Activated CD8-positive, alpha-beta memory T cell treated with anti-CD3 and anti-CD28 coated beads for 48 hours (primary cell): ENCODE measurements at regions not wholly inside any gene's neighbourhood (a gene's known extent, or its start where the extent isn't known, plus 50 kb on each side); places are given as distances from the start of the nearest gene placed in this dataset.
"Not testable (repeated sequence)": the region's sequence is repeated elsewhere in the genome, so short reads cannot be mapped to it uniquely, and the experiment has no call there.

Experiments used
- DNase-seq, 3 experiments: peaks; one replicate each; pipeline ENCODE4 v3.0.0-alpha.2; 2020; ENCODE audit warnings: low read depth in 2 of 3, low spot score in 2 of 3

DNA sequence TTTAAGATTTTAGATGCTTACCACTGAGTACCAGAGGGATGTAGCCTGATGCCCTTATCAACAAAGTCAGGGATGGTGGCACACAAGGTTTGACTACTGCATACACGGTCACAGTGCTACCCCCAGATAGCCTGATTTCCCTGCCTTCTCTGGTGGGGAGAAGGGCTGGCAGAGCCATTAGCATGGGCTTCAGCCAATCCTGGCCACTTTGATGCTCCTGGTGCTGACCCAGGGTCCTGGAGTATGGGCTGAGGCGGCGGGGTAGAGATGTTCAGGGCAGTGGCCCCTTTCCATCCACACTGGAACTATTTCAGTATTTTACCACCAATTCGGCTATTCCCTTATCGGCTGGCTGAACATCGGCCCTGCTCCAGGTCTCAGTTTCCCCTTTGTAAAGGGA is 83.2 kb downstream of the POTEB3 start:
- DNase-seq = not testable (repeated sequence)

DNA sequence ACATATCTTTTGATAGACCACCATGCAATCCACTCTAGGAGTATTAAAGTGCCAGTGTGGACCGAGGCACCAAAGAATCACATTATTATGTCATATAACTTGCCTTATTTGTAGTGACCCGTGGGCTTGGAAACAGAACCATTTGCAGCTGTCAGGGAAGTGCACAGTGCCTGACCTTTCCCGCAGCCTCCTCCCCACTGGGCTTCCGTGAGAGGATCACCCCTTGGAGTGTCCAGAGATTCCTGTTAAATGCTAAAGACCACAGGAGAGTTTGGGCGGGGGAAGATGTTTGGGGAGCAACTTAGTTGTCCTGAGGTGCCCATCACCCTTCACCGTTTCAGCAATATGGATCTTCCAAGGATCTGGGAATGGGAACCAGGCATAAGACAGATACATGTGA is 84.4 kb downstream of the POTEB3 start:
- DNase-seq = not testable (repeated sequence)

DNA sequence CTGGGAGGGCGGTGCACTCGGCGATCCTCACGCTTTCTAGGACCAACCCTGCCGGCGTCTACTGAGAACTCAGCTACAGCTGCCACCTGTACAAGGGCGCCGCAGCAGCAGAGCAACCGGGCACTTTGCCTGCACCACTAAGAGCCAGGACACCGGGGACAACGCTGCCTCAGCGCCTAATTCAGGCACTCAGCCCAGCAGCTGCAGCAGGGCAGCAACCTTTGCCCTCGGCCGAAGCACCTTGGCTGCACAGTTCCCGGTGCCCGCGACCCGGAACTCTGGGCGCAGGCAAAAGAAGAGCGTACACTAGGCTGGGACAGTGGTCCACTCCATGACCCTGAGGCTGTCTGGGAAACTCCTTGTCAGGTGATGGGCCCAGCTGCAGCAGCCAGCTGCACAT is 85.7 kb downstream of the POTEB3 start:
- not testable (repeated sequence) for DNase-seq

DNA sequence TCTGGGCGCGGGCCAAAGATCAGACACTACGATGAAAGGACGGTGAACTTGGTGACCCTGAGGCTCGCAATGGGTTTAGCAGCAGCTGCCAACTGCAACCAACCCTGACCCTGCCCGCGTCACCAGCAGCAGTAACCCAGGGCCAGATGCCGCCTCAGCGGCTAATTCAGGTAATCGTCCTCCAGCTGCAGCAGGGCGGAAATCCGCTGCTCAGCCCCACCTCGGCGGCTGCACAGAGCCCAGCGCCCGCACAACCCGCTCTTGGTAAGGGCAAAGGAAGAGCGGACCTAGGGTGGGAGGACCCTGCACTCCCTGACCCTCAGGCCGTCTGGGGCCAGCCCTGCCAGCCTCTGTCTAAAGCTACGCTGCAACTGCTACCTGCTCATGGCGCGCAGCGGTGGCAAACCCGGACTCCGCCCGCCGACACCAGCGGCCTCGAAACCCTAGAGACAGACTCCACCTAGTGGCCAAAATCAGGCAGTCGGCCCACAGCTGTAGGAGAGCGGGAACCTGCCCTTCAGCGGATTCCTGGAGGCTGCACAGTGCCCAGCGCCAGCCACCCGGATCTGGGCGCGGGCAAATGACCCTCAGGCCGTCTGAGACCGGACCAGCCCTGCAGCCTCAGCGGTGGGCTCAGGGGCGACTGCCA is 87.5 kb downstream of the POTEB3 start:
- not testable (repeated sequence) for DNase-seq

DNA sequence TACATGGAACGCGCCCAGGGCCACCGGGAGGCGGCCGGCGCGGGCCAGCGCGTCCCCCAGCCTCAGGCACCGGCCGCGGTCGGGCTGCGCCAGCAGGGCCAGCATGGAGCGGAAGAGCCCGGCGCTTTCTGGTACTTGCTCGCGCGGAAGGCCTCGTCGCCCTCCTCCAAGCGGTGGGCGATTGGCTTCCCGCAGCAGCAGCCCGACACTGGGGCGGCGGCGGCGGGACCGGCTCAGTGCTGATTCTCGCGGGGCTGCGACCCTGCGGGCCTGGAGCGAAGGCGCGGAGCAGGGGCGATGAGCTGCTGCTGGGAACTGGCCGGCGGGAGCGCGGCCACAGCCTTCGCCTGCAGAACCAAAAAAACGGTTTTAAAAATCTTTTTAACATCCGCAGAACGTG is 95.3 kb downstream of the POTEB3 start:
- not testable (repeated sequence) for DNase-seq

DNA sequence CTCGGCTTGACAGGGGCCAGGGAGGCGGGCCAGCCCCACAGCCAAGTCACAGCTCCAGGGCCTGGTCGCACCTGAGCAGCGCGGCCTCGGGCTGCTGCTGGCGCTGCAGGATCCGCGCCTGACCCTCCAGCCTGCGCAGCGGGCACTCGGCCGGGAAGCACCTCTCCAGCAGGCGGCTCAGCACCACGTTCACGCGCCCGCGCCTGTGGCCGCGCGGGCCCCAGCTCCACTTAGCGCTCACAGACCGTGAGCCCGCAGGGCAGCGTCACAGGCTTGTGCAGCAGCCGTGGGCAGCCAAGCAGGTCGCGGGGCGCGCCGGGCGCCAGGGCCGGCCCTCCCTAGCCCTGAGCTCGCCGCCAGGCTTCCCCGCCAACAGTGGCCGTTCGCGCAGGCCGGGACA is 95.8 kb downstream of the POTEB3 start:
- DNase-seq = not testable (repeated sequence)

DNA sequence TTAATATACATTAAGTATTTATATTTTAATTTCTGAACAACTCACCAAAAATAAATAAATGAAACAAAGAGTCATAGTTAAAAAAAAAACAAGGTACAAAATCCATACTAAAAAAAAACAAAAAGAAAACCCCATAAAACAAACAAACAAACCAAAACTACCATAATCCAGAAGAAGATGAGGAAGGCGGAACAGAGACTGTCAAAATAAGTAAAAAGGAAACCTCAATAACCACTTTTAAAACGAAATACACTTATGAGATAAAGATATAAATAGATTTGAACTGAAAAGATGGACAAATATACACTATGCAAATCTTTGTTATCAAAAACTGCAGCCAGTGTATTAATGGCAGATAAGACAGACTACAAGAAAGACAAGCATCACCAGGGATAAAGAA is 103.3 kb downstream of the POTEB3 start:
- not testable (repeated sequence) for DNase-seq

DNA sequence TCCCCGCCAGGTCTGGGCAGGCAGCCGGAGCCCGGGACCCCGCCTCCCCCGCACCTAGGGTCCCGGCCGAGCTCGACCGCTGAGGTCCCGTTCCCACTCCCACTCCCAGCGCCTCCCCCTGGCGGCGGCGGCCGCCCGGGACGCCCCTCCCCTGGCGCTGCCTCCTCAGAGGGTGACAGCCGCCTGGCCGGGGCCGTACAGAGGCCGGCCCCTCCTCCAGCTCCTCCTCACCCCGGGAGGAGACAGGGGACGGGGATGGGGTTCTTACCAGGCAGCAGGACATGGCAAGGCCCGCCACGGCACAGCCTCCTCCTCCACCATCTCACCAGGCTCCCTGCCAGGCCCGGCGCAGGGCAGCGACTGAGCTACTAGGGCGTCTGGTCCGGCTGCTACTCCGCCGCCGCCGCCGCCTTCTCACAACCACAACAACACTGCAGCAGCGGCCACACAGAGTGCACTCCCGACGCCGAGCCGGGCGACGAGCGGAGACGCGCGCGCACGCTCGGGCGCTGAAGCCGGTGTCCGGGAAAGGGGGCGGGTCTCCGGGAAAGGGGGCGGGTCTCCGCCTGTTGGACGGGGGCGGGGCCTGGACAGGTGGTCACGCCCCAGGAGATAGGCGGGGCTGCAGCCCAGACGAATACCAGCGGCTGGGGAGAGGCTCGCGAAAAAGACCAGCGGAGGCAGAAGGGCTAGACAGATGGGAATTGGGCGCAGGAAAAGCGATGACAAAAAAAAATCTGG is 115.4 kb downstream of the POTEB3 start:
- DNase-seq = peak in 1 of 3 experiments; percentile 14

DNA sequence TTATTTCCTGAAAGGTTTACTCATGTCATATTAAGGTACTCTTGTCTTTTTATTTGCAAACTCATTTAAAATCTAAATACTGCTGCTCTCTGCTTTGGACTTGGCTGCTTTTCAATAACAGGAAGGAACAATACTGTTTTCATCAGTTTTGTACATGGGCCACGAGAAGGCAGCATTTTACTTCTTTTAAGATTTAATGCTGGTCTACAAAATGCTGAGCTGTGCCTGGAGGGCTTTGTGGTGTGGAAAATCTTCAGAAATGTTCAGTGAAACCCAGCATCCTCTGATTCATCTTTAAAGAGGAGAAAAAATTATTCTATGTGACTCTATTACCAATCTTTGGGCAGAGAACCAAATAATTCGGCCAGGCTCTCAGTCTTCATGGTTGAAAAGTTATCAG is 155.9 kb downstream of the POTEB3 start:
- DNase-seq = not testable (repeated sequence)

DNA sequence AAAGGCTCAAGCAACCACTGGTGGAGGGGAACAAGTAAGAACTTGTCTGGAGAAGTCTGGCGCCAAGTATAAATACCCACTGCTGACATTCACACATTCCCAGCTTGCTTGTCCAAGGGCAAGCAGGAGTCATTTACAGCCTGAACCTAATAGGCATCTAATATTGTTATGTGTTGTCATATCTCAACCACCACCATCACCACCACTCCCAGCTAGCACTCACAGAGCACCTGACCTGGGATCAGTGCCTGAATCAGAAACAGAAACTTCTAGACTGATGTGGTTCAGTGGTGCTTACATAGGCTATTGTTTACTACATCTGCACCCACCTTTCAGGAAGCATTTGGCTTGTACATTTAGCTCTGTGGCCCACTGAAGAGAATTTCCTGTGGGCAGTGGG is 157.1 kb downstream of the POTEB3 start:
- DNase-seq = not testable (repeated sequence)

DNA sequence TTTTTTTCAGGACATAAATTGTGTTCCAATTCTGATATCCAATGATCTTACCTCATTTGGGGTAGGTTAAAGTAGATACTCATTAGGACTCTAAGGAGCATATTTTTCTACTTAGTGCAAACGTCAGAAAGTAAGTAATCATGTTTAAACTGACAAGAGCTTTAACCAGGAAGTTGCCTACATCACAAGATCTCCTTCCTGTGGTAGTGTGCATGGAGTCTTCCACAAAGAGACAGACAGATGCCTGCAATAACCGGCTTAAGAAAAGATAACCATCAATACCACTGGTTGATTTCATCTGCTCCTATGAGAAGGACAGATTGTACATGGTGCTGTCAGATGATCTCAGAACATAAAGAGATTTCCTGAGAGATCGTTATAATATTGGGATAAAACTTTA is 160.0 kb downstream of the POTEB3 start:
- not testable (repeated sequence) for DNase-seq

DNA sequence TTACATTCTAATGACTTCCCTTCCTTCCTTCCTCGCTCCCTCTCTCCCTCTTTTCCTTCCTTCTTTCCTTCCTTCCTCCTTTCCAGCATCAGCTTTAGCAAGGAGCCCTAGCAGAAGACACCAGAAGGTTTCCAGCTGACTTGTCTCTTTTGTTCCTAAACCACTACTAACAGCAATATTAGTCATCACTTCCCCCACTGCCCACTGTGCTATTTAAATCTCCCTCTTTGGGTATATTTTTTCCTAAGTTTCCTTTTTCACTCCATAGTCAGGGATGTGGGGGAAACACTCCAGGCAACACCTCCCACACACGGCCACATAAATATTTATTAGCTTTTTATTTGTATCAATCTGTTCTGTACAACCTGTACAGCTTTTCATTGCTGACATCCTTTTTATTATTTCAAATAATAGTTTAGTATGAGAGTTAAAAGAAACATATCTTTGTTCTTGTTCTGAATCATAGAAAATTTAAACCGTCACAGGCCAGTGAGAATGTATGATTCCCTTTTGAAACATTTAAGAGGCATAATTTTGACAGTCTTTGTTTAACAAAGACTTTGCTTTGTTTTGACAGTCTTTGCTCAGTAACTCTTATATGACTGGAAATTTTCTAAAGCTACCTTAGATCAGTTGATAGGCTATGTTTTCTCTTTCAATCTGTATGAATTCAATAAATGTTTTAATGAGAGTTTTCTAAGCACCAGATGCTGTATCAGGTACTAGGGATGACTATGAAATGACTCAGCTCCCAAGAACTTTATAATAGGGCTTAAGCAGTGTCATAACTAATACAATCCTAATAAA is 167.9 kb downstream of the POTEB3 start:
- DNase-seq = not testable (repeated sequence)

DNA sequence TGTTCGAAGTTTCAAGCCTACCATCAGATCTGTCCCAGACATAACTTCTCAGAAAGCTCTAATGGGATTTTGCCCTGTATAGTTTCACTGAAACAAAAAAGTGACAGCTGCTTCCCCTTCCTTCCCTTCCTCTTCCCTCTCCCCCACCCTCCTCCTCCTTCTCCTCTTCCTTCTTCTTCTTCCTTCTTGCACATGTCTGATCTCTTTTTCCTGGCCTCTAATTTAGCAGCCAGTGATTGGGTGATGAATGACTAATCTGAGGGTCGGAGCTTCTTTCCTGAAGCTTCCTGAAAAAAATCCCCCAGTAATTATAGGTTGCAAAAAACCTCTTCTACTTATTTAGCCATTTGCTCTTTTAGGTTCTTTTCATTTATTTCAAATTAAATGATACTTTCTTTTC is 168.7 kb downstream of the POTEB3 start:
- DNase-seq = no peak

DNA sequence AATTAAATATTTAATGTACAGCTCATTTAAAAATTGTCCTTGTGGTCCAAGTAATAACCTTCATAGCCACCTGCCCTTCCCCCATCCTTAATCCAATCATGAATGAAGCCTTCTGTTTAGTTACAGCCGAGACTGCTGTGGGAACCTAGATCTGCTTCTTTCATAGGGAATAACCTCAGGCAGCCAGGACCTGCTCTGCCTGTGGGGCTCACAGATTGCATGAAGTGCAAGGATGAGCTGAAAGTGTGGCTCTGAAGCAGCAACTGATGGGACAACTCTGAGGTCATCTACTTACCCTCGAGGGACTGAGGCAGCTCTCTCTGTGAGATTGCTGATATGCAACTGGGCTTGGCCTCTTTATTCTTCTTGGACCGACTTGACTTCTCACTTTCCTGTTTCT is 169.8 kb downstream of the POTEB3 start:
- no peak for DNase-seq

DNA sequence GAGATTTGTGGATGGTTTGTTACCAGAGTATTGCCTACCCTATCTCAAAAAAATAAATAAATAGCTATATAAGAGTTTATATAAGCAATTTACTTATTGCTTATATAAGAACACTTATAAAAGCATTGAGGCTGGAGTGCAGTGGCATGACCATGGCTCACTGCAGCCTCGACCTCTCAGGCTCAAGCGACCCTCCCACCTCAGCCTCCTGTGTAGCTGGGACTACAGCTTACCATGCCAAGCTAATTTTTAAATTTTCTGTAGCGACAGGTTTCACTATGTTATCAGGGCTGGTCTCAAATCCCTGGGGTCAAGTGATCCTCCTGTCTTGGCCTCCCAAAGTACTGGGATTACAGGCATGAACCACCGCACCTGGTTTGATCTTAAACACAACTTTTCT is 170.6 kb downstream of the POTEB3 start:
- not testable (repeated sequence) for DNase-seq

DNA sequence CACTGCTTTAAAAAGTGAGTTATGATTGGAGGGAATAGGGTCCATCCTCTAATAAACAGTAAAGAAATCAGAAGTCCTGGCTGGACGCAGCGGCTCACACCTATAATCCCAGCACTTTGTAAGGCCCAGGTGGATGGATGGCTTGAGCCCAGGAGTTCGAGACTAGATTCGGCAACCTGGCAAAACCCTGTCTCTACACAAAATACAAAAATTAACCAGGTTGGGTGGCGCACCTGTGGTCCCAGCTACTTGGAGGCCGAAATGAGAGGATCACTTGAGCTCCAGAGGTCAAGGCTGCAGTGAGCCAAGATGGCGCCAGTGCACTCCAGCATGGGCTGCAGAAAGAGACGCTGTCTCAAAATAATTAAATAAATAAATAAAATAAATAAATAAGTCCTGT is 171.2 kb downstream of the POTEB3 start:
- DNase-seq = no peak

DNA sequence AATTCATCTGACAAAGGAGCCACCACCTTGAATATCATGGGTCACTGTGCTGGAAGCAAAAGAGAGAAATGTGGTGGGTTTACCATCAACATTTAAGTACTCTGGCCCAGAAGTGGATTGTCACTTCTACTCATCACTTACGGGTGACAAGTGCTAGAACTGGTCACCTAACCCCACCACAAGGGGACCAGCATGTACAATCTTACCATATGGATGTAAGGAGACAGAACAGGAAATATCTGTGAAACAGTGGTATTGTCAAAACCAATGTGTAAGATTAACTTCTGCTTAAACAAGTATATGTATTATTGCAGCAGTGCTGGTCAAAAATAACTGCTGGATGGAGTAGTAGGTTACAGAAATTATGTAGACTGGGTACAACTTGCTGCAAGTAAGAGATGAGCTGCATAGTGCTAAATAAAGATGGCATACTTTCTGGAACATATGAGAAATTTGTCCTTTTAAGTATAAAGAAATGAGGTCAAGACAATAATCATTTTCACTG is 171.8 kb downstream of the POTEB3 start:
- no peak for DNase-seq

DNA sequence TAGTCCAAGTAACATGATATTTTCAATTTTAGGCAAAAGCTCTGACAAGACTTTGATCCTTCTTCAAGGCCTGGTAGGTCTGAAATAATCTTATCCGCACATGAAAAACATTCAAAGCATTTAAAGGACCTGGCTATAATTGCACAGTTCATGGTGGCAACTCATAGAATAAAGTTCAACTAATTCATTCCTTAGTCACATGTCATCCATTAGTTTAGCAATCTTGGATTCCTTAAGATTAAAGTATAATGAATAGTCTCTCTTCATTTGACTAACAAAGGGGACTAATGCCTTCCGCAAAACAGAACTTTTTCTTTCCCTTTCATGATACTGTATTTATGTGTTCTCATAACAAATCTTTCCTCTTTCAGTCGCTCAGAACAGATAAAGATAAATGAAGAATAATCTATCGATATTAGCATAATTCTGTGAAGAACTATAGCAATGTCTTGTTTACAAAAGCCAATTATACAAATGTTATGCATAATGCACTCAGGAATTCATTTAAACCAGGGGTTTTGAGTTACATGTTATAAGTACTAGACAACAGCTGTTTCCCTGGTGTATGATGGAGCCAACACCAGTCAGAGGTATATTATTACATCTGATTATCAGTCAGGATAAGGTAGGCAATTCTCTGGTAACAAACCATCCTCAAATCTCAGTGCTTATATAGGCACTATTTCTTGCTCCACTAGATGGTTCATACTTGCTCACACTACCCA is 172.5 kb downstream of the POTEB3 start:
- no peak for DNase-seq

DNA sequence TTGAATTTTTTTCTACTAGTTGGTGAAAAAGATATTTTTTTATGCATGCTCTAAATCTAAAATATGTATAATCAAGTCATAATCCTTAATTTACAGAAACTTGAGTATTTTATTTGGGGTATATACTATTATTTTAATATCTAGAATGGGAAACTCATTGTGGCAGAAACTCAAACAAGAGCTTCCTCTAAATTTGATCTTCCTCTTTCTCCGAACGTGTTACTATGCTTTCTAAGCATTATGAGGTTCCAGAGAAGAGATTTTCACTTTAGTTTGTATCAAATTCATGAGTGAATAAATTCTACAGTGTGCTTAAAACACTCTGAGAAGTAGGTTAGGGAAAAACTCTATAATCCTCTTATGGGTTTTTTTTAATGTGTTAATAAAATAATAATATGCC is 173.1 kb downstream of the POTEB3 start:
- DNase-seq = no peak

DNA sequence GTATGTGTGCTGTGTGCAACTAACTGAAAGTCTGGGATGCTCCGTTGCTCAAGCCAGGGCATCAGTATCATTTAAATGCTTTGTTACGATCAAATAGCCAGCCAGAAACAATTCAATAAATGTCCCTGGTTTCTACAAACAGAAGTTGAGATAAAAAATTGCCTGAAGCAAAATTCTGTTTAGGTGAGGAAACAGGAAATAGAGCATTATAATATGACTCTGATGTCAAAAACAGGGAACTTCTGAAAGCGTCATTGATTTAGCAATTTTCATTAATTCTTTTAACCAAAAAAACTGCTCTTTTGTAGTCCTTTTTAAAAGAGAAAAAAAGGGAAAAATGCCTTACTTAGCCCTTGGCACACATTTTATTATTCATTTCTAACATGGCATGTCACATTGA is 174.7 kb downstream of the POTEB3 start:
- not testable (repeated sequence) for DNase-seq

DNA sequence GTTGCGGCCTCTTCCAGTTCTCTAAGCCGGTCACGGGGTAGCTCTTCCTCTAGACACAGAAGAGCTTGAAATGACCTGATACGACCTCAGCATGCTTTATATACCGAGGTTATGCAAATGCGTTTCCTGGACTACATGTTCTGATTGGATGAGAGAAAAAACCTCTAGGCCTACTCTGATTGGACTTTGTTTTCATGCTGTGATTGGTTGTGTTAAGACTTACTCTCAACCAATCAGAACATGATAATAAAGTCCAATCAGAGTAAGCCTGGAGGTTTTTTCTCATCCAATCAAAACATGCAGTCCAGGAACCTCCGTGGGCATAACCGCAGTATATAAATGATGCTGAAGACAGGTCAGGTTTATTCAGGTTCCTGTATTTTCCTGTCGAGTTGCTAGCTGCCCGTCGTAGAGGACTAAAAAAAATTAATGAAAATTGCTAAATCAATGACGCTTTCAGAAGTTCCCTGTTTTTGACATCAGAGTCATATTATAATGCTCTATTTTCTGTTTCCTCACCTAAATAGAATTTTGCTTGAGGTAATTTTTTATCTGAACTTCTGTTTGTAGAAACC is 177.4 kb downstream of the POTEB3 start:
- DNase-seq = no peak
